ENCODE measurements at regions not wholly inside any gene's neighbourhood (a gene's known extent, or its start where the extent isn't known, plus 50 kb on each side); places are given as distances from the start of the nearest gene placed in this dataset.

DNA sequence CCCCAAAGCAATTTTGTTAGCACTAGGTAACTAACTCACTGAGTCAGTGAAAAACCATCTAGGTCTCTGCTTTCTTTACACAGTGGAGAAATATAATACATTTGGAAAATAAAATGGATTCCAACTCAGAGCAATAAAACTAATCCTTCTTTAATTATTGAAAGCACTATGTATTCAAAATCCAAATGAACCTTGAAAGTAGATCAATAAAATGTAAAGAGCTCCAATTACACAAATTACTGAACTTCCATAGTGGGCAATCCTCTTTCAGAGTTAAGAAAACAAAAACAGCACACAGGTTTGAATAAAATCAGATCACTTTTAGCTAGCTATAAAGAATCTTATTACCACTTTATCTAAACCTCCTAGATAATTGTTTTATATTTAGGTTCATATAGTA is 208.1 kb downstream of the NR4A2 start:
- TF ChIP-seq, protein P1, sequence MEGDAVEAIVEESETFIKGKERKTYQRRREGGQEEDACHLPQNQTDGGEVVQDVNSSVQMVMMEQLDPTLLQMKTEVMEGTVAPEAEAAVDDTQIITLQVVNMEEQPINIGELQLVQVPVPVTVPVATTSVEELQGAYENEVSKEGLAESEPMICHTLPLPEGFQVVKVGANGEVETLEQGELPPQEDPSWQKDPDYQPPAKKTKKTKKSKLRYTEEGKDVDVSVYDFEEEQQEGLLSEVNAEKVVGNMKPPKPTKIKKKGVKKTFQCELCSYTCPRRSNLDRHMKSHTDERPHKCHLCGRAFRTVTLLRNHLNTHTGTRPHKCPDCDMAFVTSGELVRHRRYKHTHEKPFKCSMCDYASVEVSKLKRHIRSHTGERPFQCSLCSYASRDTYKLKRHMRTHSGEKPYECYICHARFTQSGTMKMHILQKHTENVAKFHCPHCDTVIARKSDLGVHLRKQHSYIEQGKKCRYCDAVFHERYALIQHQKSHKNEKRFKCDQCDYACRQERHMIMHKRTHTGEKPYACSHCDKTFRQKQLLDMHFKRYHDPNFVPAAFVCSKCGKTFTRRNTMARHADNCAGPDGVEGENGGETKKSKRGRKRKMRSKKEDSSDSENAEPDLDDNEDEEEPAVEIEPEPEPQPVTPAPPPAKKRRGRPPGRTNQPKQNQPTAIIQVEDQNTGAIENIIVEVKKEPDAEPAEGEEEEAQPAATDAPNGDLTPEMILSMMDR (IDR thresholded peaks at IDR 0.05): no peak
- TF ChIP-seq POLR2A (IDR thresholded peaks at IDR 0.05): no peak

Data from heart left ventricle (tissue), 13 donors.